Upper lobe of left lung (tissue), 6 donors: ENCODE measurements at regions not wholly inside any gene's neighbourhood (a gene's known extent, or its start where the extent isn't known, plus 50 kb on each side); places are given as distances from the start of the nearest gene placed in this dataset.
"Not testable (repeated sequence)": the region's sequence is repeated elsewhere in the genome, so short reads cannot be mapped to it uniquely, and the experiment has no call there.

ENCODE experiments used
- ATAC-seq, 2 donors: fragments of 200-7000 bp; cut with Tn5 transposase; one replicate each; pipeline ENCODE4 v1.9.1; 2022; ENCODE audit warnings: mild to moderate bottlenecking in 2 of 2, moderate library complexity in 2 of 2; ENCODE audit not compliant: low FRiP score in 2 of 2
- DNase-seq, 2 donors: peaks; one replicate each; pipeline ENCODE4 v3.0.0-alpha.2; 2019 to 2020
- H3K27ac ChIP-seq, 4 donors: fragments of 200-600 bp; sonication (generic); one replicate each; pipeline ENCODE4 v1.5.1; 2016 to 2019
- H3K27me3 ChIP-seq, 4 donors: fragments of 200-600 bp; sonication (generic); one replicate each; pipeline ENCODE4 v1.5.1; 2017 to 2019
- H3K36me3 ChIP-seq, 4 donors: fragments of 200-600 bp; sonication (generic); one replicate each; pipeline ENCODE4 v1.5.1; 2016 to 2019
- H3K4me1 ChIP-seq, 4 donors: fragments of 200-600 bp; sonication (generic); one replicate each; pipeline ENCODE4 v1.5.1; 2018 to 2019
- H3K4me3 ChIP-seq, 4 donors: fragments of 200-600 bp; sonication (generic); one replicate each; pipeline ENCODE4 v1.5.1; 2017 to 2019; ENCODE audit warnings: mild to moderate bottlenecking in 2 of 4, moderate library complexity in 1 of 4
- H3K9me3 ChIP-seq, 4 donors: fragments of 200-600 bp; sonication (generic); one replicate each; pipeline ENCODE4 v1.5.1; 2018 to 2019
- WGBS, 2 donors: methylation state at CpG; one replicate each; pipeline ENCODE4 v1.1.5; 2017 to 2018; 5-methylcytosine and 5-hydroxymethylcytosine counted together
- donor health status: DM: no; HTN: no; CAD: no; lungs with moderate emphysema.
- donor health status: DM: no; HTN: yes; CAD: no; lungs with severe emphysema.

- H3K4me3 ChIP-seq, H3K27me3 ChIP-seq, DNase-seq, H3K9me3 ChIP-seq, ATAC-seq, H3K27ac ChIP-seq, H3K36me3 ChIP-seq, H3K4me1 ChIP-seq: not testable (repeated sequence)
- no CpG with 5 or more reads among the region's 1 CpG for WGBS, 2 donors
These were observed 368.4 kb upstream of the TSPY2 start for GRCh38 chrY:5877617-5878016.

- H3K27ac ChIP-seq, DNase-seq, H3K27me3 ChIP-seq, H3K4me1 ChIP-seq, H3K36me3 ChIP-seq, H3K4me3 ChIP-seq, H3K9me3 ChIP-seq, ATAC-seq: not testable (repeated sequence)
- no CpG with 5 or more reads among the region's 1 CpG for WGBS, 2 donors
These were observed 355.4 kb upstream of the TSPY2 start for GRCh38 chrY:5890655-5891054.

DNA sequence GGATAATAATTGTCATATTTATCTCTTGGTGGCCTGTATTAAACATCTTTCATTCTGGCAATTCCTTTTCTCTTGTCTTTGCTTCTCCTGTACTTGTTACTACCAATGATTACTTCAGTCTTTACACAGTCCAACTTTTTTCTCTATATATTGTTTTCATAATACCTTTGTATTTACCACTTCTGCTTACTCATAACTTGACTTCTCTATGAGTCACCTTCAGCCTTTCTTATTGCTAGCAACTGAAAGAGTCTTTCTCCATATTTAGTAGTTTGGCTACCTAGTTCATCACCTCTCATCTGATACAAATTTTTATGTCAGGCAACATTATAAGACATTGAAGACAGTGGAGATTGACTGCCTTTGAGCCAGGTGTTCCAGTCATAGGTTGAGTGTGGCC is 349.3 kb upstream of the TSPY2 start:
- ATAC-seq, H3K9me3 ChIP-seq, H3K36me3 ChIP-seq, H3K27ac ChIP-seq, H3K27me3 ChIP-seq, H3K4me1 ChIP-seq, DNase-seq, H3K4me3 ChIP-seq: not testable (repeated sequence)

DNA sequence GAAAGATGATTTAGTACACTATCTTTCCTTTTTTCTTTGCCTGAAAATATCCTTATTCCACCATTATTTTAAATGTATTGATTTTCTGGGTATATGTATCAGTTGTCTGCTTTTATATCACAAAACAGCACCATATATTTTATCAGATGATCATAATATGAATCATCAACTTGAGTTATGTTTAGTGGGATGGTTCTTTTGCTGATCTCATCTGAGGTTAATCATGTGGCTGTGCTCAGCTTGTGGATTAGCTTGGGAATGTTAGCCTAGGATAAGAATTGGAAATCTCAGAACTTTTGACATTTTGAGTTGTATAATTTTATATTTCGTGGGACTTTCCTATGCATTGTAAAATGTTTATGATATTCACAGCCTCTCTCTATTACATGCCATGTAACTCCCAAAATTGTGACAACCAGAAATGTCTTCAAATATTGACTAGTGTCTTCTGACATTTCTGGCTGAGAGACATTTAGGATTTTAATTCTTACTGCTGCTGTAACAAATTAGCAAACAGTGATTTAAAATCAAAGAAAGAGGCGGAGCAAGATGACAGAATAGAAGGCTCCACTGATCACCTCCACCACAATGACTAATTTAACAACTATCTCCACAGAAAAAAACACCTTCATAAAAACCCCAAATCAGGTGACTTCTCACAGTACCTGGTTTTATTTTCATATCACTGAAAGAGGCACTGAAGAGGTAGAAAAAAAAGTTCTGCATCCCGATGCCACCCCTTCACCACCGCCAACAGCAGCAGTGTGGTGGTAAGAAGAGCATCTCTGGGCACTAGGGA is 337.1 kb upstream of the TSPY2 start:
- not testable (repeated sequence) for H3K27me3 ChIP-seq, H3K9me3 ChIP-seq, H3K36me3 ChIP-seq, H3K27ac ChIP-seq, ATAC-seq, H3K4me3 ChIP-seq, H3K4me1 ChIP-seq
- 79% methylated on average over 4 of the region's 4 CpGs; no CpG with 5 or more reads in 1 of the 2 donors for WGBS, 2 donors
- peak in 1 of 2 donors; percentile 0 for DNase-seq

DNA sequence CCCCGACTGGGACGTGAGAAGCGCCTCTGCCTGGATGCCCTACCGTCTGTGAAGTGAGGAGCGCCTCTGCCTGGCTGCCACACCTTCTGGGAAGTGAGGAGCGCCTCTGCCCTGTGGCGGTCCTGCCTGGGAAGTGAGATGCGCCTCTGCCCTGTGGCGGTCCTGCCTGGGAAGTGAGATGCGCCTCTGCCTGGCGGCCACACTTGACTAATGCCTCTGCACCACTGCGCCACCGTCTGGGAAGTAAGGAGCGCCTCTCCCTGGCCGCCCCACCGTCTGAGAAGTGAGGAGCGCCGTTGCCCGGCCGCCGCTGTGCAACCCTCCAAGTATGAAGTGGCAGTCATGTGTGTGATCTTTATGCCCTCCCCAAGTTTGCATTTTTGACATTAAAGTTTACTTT is 307.6 kb upstream of the TSPY2 start:
- not testable (repeated sequence) for ATAC-seq, H3K36me3 ChIP-seq, H3K27ac ChIP-seq, H3K4me3 ChIP-seq, H3K27me3 ChIP-seq, H3K9me3 ChIP-seq, H3K4me1 ChIP-seq
- no CpG with 5 or more reads among the region's 21 CpGs for WGBS, 2 donors
- DNase-seq: peak in 1 of 2 donors; percentile 50

- H3K36me3 ChIP-seq, H3K4me3 ChIP-seq, H3K9me3 ChIP-seq, H3K27me3 ChIP-seq, ATAC-seq, H3K4me1 ChIP-seq, DNase-seq, H3K27ac ChIP-seq: not testable (repeated sequence)
- 64% methylated on average over 4 of the region's 4 CpGs; no CpG with 5 or more reads in 1 of the 2 donors for WGBS, 2 donors
These were observed 299.5 kb upstream of the TSPY2 start for GRCh38 chrY:5946380-5947119.

GRCh38 chrY:5967019-5967418 is 279.0 kb upstream of the TSPY2 start:
- H3K4me1 ChIP-seq, ATAC-seq, H3K36me3 ChIP-seq, H3K4me3 ChIP-seq, H3K27ac ChIP-seq, H3K9me3 ChIP-seq, DNase-seq, H3K27me3 ChIP-seq: not testable (repeated sequence)
- 76% methylated on average over 3 of the region's 3 CpGs; no CpG with 5 or more reads in 1 of the 2 donors for WGBS, 2 donors

DNA sequence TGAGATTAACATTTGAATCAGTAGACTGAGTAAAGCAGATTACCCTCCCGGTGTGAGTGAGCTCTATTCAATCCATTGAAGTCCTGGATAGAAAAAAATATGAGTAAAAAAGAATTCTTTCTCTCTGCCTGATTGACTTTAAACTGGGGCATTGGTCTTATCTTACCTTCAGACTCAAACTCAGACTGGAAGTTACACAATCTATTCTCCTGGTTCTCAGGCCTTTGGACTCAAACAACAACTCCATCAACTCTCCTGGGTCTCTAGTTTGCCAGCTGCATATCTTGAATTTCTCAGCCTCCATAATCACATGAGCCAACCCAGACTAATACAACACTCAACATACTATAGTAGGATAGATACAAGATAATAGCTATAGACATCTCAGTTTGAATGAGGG is 255.4 kb upstream of the TSPY2 start:
- not testable (repeated sequence) for H3K9me3 ChIP-seq, H3K4me1 ChIP-seq, H3K36me3 ChIP-seq, H3K4me3 ChIP-seq, H3K27ac ChIP-seq, ATAC-seq, H3K27me3 ChIP-seq, DNase-seq
- WGBS, 2 donors: 40% methylated on average over 1 of the region's 1 CpG; no CpG with 5 or more reads in 1 of the 2 donors
